GM23338 (cell line): ENCODE measurements at regions not wholly inside any gene's neighbourhood (a gene's known extent, or its start where the extent isn't known, plus 50 kb on each side); places are given as distances from the start of the nearest gene placed in this dataset.

ENCODE experiments used
- ATAC-seq: fragments of 200-7000 bp; cut with Tn5 transposase; 3 replicates; pipeline ENCODE4 v1.9.1; 2020
- DNase-seq: peaks from one replicate; pipeline ENCODE4 v3.0.0-alpha.2; 2015; ENCODE audit warnings: low spot score
- H2AFZ ChIP-seq: fragments of 200-600 bp; sonication (generic); 2 replicates; pipeline ENCODE4 v1.8.0; 2016; ENCODE audit warnings: antibody characterized with exemption, mild to moderate bottlenecking, moderate library complexity
- H3F3A ChIP-seq: fragments of 200-600 bp; sonication (generic); replicated peaks from 2 replicates; pipeline ENCODE4 v1.8.0; 2017; ENCODE audit warnings: antibody characterized with exemption, mixed run types, low read depth
- H3K27ac ChIP-seq: fragments of 200-600 bp; sonication (generic); 2 replicates; pipeline ENCODE4 v1.6.1; 2016; ENCODE audit warnings: low read depth
- H3K27me3 ChIP-seq: fragments of 200-600 bp; sonication (generic); 2 replicates; pipeline ENCODE4 v1.8.0; 2016; ENCODE audit warnings: mild to moderate bottlenecking, mixed run types, moderate library complexity; ENCODE audit not compliant: insufficient read depth
- H3K36me3 ChIP-seq: fragments of 200-600 bp; sonication (generic); 2 replicates; pipeline ENCODE4 v1.8.0; 2016; ENCODE audit warnings: mild to moderate bottlenecking; ENCODE audit not compliant: insufficient read depth
- H3K4me1 ChIP-seq: fragments of 200-600 bp; sonication (generic); 2 replicates; pipeline ENCODE4 v1.8.0; 2016; ENCODE audit warnings: mild to moderate bottlenecking, moderate library complexity; ENCODE audit not compliant: insufficient read depth
- H3K4me2 ChIP-seq: fragments of 200-600 bp; sonication (generic); 2 replicates; pipeline ENCODE4 v1.7.1; 2017; ENCODE audit warnings: mixed run types
- H3K4me3 ChIP-seq: fragments of 200-600 bp; sonication (generic); 2 replicates; pipeline ENCODE4 v1.6.1; 2016; ENCODE audit warnings: mixed run types
- H3K79me2 ChIP-seq: fragments of 200-600 bp; sonication (generic); replicated peaks from 2 replicates; pipeline ENCODE4 v1.8.0; 2017; ENCODE audit warnings: mild to moderate bottlenecking; ENCODE audit not compliant: insufficient read depth
- H3K9me2 ChIP-seq: fragments of 200-600 bp; sonication (generic); 2 replicates; pipeline ENCODE4 v1.8.0; 2017; ENCODE audit not compliant: insufficient read depth
- H4K20me1 ChIP-seq: fragments of 200-600 bp; sonication (generic); replicated peaks from 2 replicates; pipeline ENCODE4 v1.8.0; 2017; ENCODE audit warnings: mild to moderate bottlenecking; ENCODE audit not compliant: insufficient read depth
- H3K27ac Mint-ChIP-seq: 2 replicates; pipeline ENCODE4 v1.8.0; 2020; ENCODE audit warnings: inconsistent platforms, mild to moderate bottlenecking, moderate library complexity, mixed read lengths
- H3K27me3 Mint-ChIP-seq: 3 replicates; pipeline ENCODE4 v1.8.0; 2022; ENCODE audit warnings: low read depth, mild to moderate bottlenecking, moderate library complexity, mixed read lengths, inconsistent platforms; ENCODE audit not compliant: insufficient read depth, poor library complexity
- H3K36me3 Mint-ChIP-seq: 3 replicates; pipeline ENCODE4 v1.8.0; 2021; ENCODE audit warnings: low read depth, mild to moderate bottlenecking, inconsistent platforms, moderate library complexity, mixed read lengths
- H3K4me1 Mint-ChIP-seq: 3 replicates; pipeline ENCODE4 v1.8.0; 2020; ENCODE audit warnings: mild to moderate bottlenecking, inconsistent platforms, mixed read lengths
- H3K4me3 Mint-ChIP-seq: 3 replicates; pipeline ENCODE4 v1.8.0; 2021; ENCODE audit warnings: moderate library complexity, mild to moderate bottlenecking, inconsistent platforms, mixed read lengths
- H3K9me3 Mint-ChIP-seq: 3 replicates; pipeline ENCODE4 v1.8.0; 2020; ENCODE audit warnings: moderate library complexity, mild to moderate bottlenecking, inconsistent platforms, mixed read lengths
- CTCF ChIP-seq, 2 experiments: fragments of 200-600 bp in 1 of 2; sonication (generic) in 1 of 2; conservative IDR thresholded peaks; 2 replicates each; pipeline versions ENCODE4 v1.5.1 to v1.6.1; 2016 to 2017; ENCODE audit warnings: antibody characterized with exemption in 2 of 2, low read depth in 2 of 2, mild to moderate bottlenecking in 2 of 2, moderate library complexity in 1 of 2
- ETS1 ChIP-seq: IDR thresholded peaks from 2 replicates; pipeline ENCODE4 v1.6.1; 2016; ENCODE audit warnings: antibody characterized with exemption
- EZH2 ChIP-seq: fragments of 200-600 bp; sonication (generic); IDR thresholded peaks from one replicate; pipeline ENCODE4 v1.8.0; 2017; ENCODE audit warnings: antibody characterized with exemption, mild to moderate bottlenecking, low read depth; ENCODE audit not compliant: unreplicated experiment
- EZH2phosphoT487 ChIP-seq: fragments of 200-600 bp; sonication (generic); IDR thresholded peaks from one replicate; pipeline ENCODE4 v1.8.1; 2018; ENCODE audit warnings: antibody characterized with exemption; ENCODE audit not compliant: unreplicated experiment
- JUNB ChIP-seq: IDR thresholded peaks from one replicate; pipeline ENCODE4 v1.6.1; 2016; ENCODE audit warnings: antibody characterized with exemption; ENCODE audit not compliant: unreplicated experiment
- NANOG ChIP-seq: IDR thresholded peaks from 2 replicates; pipeline ENCODE4 v1.6.1; 2016; ENCODE audit warnings: antibody characterized with exemption, borderline replicate concordance
- POLR2AphosphoS5 ChIP-seq: IDR thresholded peaks from 2 replicates; pipeline ENCODE4 v1.6.1; 2016; ENCODE audit warnings: antibody characterized with exemption, low read depth
- ZNF114 ChIP-seq: fragments of 250-450 bp; sonication (Bioruptor Pico); IDR thresholded peaks from 2 replicates; pipeline ENCODE4 v1.5.0; 2020; ENCODE audit warnings: mild to moderate bottlenecking, moderate library complexity
- ZNF331 ChIP-seq: fragments of 250-450 bp; sonication (Bioruptor Pico); IDR thresholded peaks from 2 replicates; pipeline ENCODE4 v1.5.0; 2020; ENCODE audit warnings: low read depth, mild to moderate bottlenecking, moderate library complexity

- no peak for TF ChIP-seq ETS1
- TF ChIP-seq EZH2: no peak
- TF ChIP-seq EZH2phosphoT487: no peak
- no peak for TF ChIP-seq ZNF114
Measured at GRCh38 chr3:137385922-137386321, 378.2 kb upstream of the SOX14 start (continued).

GRCh38 chr3:137409584-137409983 lies 354.5 kb upstream of the SOX14 start:
- ATAC-seq (no peak), DNase-seq (peak; percentile 55)
- H3K9me3 Mint-ChIP-seq: peaks cover 20% of the 10 kb centered on the region
- no peak overlapping the region for H3K4me3 Mint-ChIP-seq
- no peaks in the 10 kb centered on the region for H3K4me1 Mint-ChIP-seq
- no peak overlapping the region for H3K4me3 ChIP-seq
- TF ChIP-seq CTCF (conservative IDR thresholded peaks at IDR 0.05; ENCODE audit: low read depth in 2 of 2) (peak; percentile 58 to 66), ZNF331 (CRISPR knock-in tag) (no peak), ETS1 (no peak), NANOG (no peak)
- no peaks in the 10 kb centered on the region for H3K79me2 ChIP-seq
- H3K4me1 ChIP-seq: no peaks in the 10 kb centered on the region
- no peak overlapping the region for H2AFZ ChIP-seq
- peaks cover 8% of the 10 kb centered on the region; the same call in 2 of the 3 replicates for H3K36me3 Mint-ChIP-seq
- no peak overlapping the region for H3K27ac Mint-ChIP-seq
- peaks cover 4% of the 10 kb centered on the region for H3K27me3 Mint-ChIP-seq
- H3K9me2 ChIP-seq: no peaks in the 10 kb centered on the region
- no peaks in the 10 kb centered on the region for H3K36me3 ChIP-seq
- H4K20me1 ChIP-seq: no peaks in the 10 kb centered on the region
- H3F3A ChIP-seq: no peaks in the 10 kb centered on the region
- no peaks in the 10 kb centered on the region for H3K27me3 ChIP-seq
- H3K4me2 ChIP-seq: no peak overlapping the region
- no peak overlapping the region for H3K27ac ChIP-seq

GRCh38 chr3:137410028-137410427 lies 354.1 kb upstream of the SOX14 start:
- H3K4me2 ChIP-seq: no peak overlapping the region
- H2AFZ ChIP-seq: no peak overlapping the region
- no peaks in the 10 kb centered on the region for H3K36me3 ChIP-seq
- H3K27me3 ChIP-seq: no peaks in the 10 kb centered on the region
- H3K27me3 Mint-ChIP-seq: peaks cover 4% of the 10 kb centered on the region
- H3K27ac Mint-ChIP-seq: no peak overlapping the region
- H3K4me1 Mint-ChIP-seq: no peaks in the 10 kb centered on the region
- DNase-seq (no peak), ATAC-seq (no peak)
- no peak overlapping the region for H3K4me3 Mint-ChIP-seq
- no peaks in the 10 kb centered on the region for H3F3A ChIP-seq
- peaks cover 22% of the 10 kb centered on the region for H3K9me3 Mint-ChIP-seq
- H3K27ac ChIP-seq: no peak overlapping the region
- no peaks in the 10 kb centered on the region for H3K79me2 ChIP-seq
- no peaks in the 10 kb centered on the region for H3K9me2 ChIP-seq
- no peaks in the 10 kb centered on the region for H4K20me1 ChIP-seq
- no peaks in the 10 kb centered on the region for H3K4me1 ChIP-seq
- peaks cover 8% of the 10 kb centered on the region; the same call in 2 of the 3 replicates for H3K36me3 Mint-ChIP-seq
- no peak overlapping the region for H3K4me3 ChIP-seq
- TF ChIP-seq ZNF114: no peak
- TF ChIP-seq POLR2AphosphoS5: no peak
- no peak for TF ChIP-seq EZH2phosphoT487
- no peak for TF ChIP-seq JUNB
- no peak for TF ChIP-seq CTCF (conservative IDR thresholded peaks at IDR 0.05; ENCODE audit: low read depth in 2 of 2)
